IPS DF 6.9 (cell line): ENCODE measurements at regions not wholly inside any gene's neighbourhood (a gene's known extent, or its start where the extent isn't known, plus 50 kb on each side); places are given as distances from the start of the nearest gene placed in this dataset.
A peak's percentile ranks its signal among the peaks of the same experiment; 100 is the strongest.
"Not testable (repeated sequence)": the region's sequence is repeated elsewhere in the genome, so short reads cannot be mapped to it uniquely, and the experiment has no call there.

Experiments
- DNase-seq: peaks from one replicate; pipeline ENCODE4 v3.0.0-alpha.2; 2013; ENCODE audit warnings: low read depth, low spot score
- H3K27ac ChIP-seq: one replicate; pipeline ENCODE4 v1.5.1; 2013; ENCODE audit warnings: low read length, control low read depth
- H3K27me3 ChIP-seq: 2 replicates; pipeline ENCODE4 v1.6.1; 2013; ENCODE audit warnings: mild to moderate bottlenecking, low read length; ENCODE audit not compliant: control insufficient read depth, insufficient read depth
- H3K36me3 ChIP-seq: 2 replicates; pipeline ENCODE4 v1.6.1; 2013; ENCODE audit warnings: low read length; ENCODE audit not compliant: control insufficient read depth, insufficient read depth
- H3K4me1 ChIP-seq: 2 replicates; pipeline ENCODE4 v1.6.1; 2013; ENCODE audit warnings: low read length; ENCODE audit not compliant: control insufficient read depth, insufficient read depth
- H3K4me3 ChIP-seq: 2 replicates; pipeline ENCODE4 v1.5.1; 2013; ENCODE audit warnings: mild to moderate bottlenecking, low read length
- H3K9me3 ChIP-seq: 2 replicates; pipeline ENCODE4 v1.6.1; 2013; ENCODE audit warnings: low read length, inconsistent platforms; ENCODE audit not compliant: control insufficient read depth, insufficient read depth
- WGBS: extraction: QIAGEN DNeasy Blood & Tissue Kit; methylation state at CpG from one replicate; pipeline ENCODE4 v1.1.7; 2013; ENCODE audit warnings: mixed read lengths, missing lambda C conversion rate; ENCODE audit not compliant: insufficient read length, insufficient coverage; 5-methylcytosine and 5-hydroxymethylcytosine counted together

GRCh38 chr17:34475296-34475695 is 104.1 kb upstream of the TMEM132E start:
- DNase-seq = no peak
- Histone ChIP-seq H3K27ac (no peak overlapping the region), H3K9me3 (no peaks in the 10 kb centered on the region), H3K36me3 (no peaks in the 10 kb centered on the region), H3K4me1 (no peaks in the 10 kb centered on the region), H3K27me3 (no peaks in the 10 kb centered on the region), H3K4me3 (no peak overlapping the region)
- no CpG with 5 or more reads among the region's 4 CpGs for WGBS

GRCh38 chr17:34474706-34475105 is 104.7 kb upstream of the TMEM132E start:
- H3K27ac ChIP-seq = no peak overlapping the region
- DNase-seq = peak; percentile 9
- no peaks in the 10 kb centered on the region for H3K36me3 ChIP-seq
- no peaks in the 10 kb centered on the region for H3K9me3 ChIP-seq
- H3K4me1 ChIP-seq = no peaks in the 10 kb centered on the region
- no peaks in the 10 kb centered on the region for H3K27me3 ChIP-seq
- no CpG with 5 or more reads among the region's 2 CpGs for WGBS
- no peak overlapping the region for H3K4me3 ChIP-seq

GRCh38 chr17:34472363-34472762 is 107.0 kb upstream of the TMEM132E start:
- DNase-seq = no peak
- Histone ChIP-seq H3K36me3 (no peaks in the 10 kb centered on the region), H3K27me3 (no peaks in the 10 kb centered on the region), H3K4me1 (no peaks in the 10 kb centered on the region), H3K27ac (no peak overlapping the region), H3K9me3 (no peaks in the 10 kb centered on the region), H3K4me3 (no peak overlapping the region)
- no CpG with 5 or more reads among the region's 1 CpG for WGBS

- H3K27me3 ChIP-seq, H3K9me3 ChIP-seq, DNase-seq, H3K36me3 ChIP-seq, H3K4me3 ChIP-seq, H3K4me1 ChIP-seq, H3K27ac ChIP-seq: not testable (repeated sequence)
- no CpG with 5 or more reads among the region's 4 CpGs for WGBS
These were observed 108.1 kb upstream of the TMEM132E start for GRCh38 chr17:34471278-34471677.

- WGBS = no CpG with 5 or more reads among the region's 8 CpGs
- no peak for DNase-seq
- H3K36me3 ChIP-seq = no peaks in the 10 kb centered on the region
- H3K27me3 ChIP-seq = no peaks in the 10 kb centered on the region
- no peak overlapping the region for H3K4me3 ChIP-seq
- no peaks in the 10 kb centered on the region for H3K9me3 ChIP-seq
- no peak overlapping the region for H3K27ac ChIP-seq
- no peaks in the 10 kb centered on the region for H3K4me1 ChIP-seq
These were observed 102.8 kb upstream of the CCL1 start for GRCh38 chr17:34465789-34466188.

- Histone ChIP-seq H3K4me1 (no peaks in the 10 kb centered on the region), H3K36me3 (no peaks in the 10 kb centered on the region), H3K9me3 (no peaks in the 10 kb centered on the region), H3K27ac (no peak overlapping the region), H3K27me3 (no peaks in the 10 kb centered on the region), H3K4me3 (no peak overlapping the region)
- WGBS = no CpG with 5 or more reads among the region's 4 CpGs
- DNase-seq = no peak
These were observed 101.8 kb upstream of the CCL1 start for GRCh38 chr17:34464812-34465211.

GRCh38 chr17:34458266-34458665 is 95.2 kb upstream of the CCL1 start:
- Histone ChIP-seq H3K27ac (no peak overlapping the region), H3K36me3 (no peaks in the 10 kb centered on the region), H3K27me3 (no peaks in the 10 kb centered on the region), H3K9me3 (no peaks in the 10 kb centered on the region), H3K4me3 (no peak overlapping the region), H3K4me1 (no peaks in the 10 kb centered on the region)
- no peak for DNase-seq
- WGBS = no CpG with 5 or more reads among the region's 6 CpGs

GRCh38 chr17:34456121-34456520 is 93.1 kb upstream of the CCL1 start:
- WGBS = no CpG with 5 or more reads among the region's 2 CpGs
- no peaks in the 10 kb centered on the region for H3K4me1 ChIP-seq
- DNase-seq = no peak

GRCh38 chr17:34452769-34453168 is 89.7 kb upstream of the CCL1 start:
- no peak overlapping the region for H3K4me3 ChIP-seq
- no peaks in the 10 kb centered on the region for H3K4me1 ChIP-seq
- H3K36me3 ChIP-seq = no peaks in the 10 kb centered on the region
- WGBS = no CpG with 5 or more reads among the region's 2 CpGs
- no peaks in the 10 kb centered on the region for H3K27me3 ChIP-seq
- DNase-seq = no peak
- H3K27ac ChIP-seq = no peak overlapping the region
- H3K9me3 ChIP-seq = no peaks in the 10 kb centered on the region

More at GRCh38 chr17:34456121-34456520, 93.1 kb upstream of the CCL1 start:
- no peak overlapping the region for H3K27ac ChIP-seq
- H3K9me3 ChIP-seq = no peaks in the 10 kb centered on the region
- H3K4me3 ChIP-seq = no peak overlapping the region
- H3K27me3 ChIP-seq = no peaks in the 10 kb centered on the region
- no peaks in the 10 kb centered on the region for H3K36me3 ChIP-seq

- no peaks in the 10 kb centered on the region for H3K9me3 ChIP-seq
- no CpG with 5 or more reads among the region's 2 CpGs for WGBS
These were observed 88.3 kb upstream of the CCL1 start for GRCh38 chr17:34451313-34451712.

GRCh38 chr17:34447406-34447805 is 84.4 kb upstream of the CCL1 start:
- no peak overlapping the region for H3K4me3 ChIP-seq
- DNase-seq = no peak
- H3K27ac ChIP-seq = no peak overlapping the region
- H3K36me3 ChIP-seq = no peaks in the 10 kb centered on the region
- no peaks in the 10 kb centered on the region for H3K27me3 ChIP-seq
- no peaks in the 10 kb centered on the region for H3K4me1 ChIP-seq
- no peaks in the 10 kb centered on the region for H3K9me3 ChIP-seq
- no CpG with 5 or more reads among the region's 3 CpGs for WGBS

More at GRCh38 chr17:34451313-34451712, 88.3 kb upstream of the CCL1 start:
- no peaks in the 10 kb centered on the region for H3K36me3 ChIP-seq
- no peak for DNase-seq
- H3K4me3 ChIP-seq = no peak overlapping the region
- H3K4me1 ChIP-seq = no peaks in the 10 kb centered on the region
- no peaks in the 10 kb centered on the region for H3K27me3 ChIP-seq
- H3K27ac ChIP-seq = no peak overlapping the region
